ENCODE measurements at regions not wholly inside any gene's neighbourhood (a gene's known extent, or its start where the extent isn't known, plus 50 kb on each side); places are given as distances from the start of the nearest gene placed in this dataset.
"Not testable (repeated sequence)": the region's sequence is repeated elsewhere in the genome, so short reads cannot be mapped to it uniquely, and the experiment has no call there.

- ATAC-seq (ENCODE audit: poor library complexity), result peak; percentile 58
- intact Hi-C loops (cut with DNase I); DNase-seq: not testable (repeated sequence)
These were observed 172.1 kb downstream of the FAM72C start for GRCh38 chr1:143799568-143800187.

DNA sequence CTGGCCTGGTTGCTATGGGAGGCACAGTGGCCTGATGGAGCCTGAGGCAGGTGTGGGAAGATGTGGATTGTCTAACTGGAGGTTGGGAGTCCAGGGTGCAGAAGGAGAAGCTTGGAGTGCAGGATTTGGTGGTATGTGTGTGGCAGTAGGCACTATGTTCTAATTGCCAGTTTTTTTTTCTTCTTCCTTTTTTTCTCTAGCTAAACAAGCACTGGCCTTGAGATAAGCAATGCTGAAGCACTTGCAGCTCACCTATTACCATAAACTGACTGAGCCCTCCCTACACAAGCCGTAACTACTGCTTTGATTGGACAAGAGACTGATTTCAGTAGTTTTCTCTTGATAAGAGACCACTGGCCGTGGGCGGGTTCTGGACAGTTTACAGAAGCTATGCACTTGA, 175.4 kb downstream of the FAM72C start:
- DNase-seq; intact Hi-C loops (cut with DNase I); ATAC-seq (ENCODE audit: poor library complexity): not testable (repeated sequence)

DNA sequence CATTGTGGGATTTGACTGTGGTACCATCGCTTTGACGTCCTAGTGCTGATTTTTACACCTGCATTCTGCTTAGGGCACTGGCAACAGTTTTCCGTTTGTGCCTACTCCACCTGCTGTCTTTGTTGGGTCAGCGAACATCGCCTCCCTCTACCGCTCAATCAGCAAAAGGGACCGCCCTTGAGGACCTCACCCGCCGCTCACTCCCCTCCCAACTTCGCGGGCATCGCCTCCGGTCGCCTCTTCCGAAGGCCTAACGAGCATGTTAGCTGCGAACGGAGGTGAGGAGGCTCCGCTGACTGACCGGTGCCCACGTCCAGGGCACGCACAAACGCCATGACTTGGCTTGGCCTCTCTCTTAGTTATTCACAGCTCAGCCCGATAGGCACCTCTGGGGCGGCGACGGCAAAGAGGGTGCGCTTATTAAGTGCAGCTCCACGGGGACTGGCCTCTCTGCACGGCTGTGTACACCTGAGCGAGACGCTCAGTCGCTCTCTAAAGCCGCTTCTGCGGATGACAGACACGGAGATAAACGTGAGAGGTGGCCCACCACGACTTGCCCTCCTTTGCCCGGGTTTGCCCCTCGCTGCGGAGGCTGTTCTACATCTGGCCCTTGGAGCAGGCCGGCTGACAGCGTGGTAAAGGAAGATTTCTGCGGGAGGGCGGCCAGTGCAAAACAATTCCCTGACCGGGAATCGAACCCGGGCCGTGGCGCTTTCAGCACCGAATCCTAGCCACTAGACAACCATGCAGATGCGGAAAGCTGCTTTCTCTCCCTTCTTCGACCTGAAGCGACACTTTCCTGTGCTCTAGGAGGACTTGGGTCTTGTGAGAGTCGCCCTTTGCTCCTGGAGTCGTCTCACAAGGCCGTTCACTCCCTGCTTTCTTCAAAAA, 179.5 kb downstream of the FAM72C start:
- ATAC-seq (ENCODE audit: poor library complexity); intact Hi-C loops (cut with DNase I); DNase-seq: not testable (repeated sequence)

DNA sequence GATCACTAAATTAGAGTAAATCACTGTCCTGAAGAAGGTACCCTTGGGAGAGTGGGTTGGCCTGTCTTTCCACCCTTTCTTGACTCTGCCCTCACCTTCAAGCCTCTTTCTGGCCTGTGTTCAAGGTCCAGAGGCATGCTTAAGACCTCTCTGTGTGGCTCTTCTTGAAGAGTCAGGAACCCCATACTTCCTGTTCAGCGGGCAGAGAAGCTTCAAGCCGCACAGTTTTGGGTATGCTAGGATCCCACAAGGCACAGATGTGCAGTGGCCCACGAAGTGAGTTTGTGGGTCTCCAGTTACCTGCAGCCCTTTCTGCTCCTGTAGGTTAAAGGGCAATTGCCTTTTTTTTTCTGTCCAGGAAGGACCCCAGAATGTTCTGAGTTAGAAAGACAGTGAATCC, 185.4 kb downstream of the FAM72C start:
- DNase-seq, result not testable (repeated sequence)

GRCh38 chr1:143785883-143786282, 185.9 kb downstream of the FAM72C start:
- intact Hi-C loops (cut with DNase I); ATAC-seq (ENCODE audit: poor library complexity); DNase-seq: not testable (repeated sequence)

More for the DNA sequence above, 185.4 kb downstream of the FAM72C start:
- ATAC-seq (ENCODE audit: poor library complexity); intact Hi-C loops (cut with DNase I): not testable (repeated sequence)

DNA sequence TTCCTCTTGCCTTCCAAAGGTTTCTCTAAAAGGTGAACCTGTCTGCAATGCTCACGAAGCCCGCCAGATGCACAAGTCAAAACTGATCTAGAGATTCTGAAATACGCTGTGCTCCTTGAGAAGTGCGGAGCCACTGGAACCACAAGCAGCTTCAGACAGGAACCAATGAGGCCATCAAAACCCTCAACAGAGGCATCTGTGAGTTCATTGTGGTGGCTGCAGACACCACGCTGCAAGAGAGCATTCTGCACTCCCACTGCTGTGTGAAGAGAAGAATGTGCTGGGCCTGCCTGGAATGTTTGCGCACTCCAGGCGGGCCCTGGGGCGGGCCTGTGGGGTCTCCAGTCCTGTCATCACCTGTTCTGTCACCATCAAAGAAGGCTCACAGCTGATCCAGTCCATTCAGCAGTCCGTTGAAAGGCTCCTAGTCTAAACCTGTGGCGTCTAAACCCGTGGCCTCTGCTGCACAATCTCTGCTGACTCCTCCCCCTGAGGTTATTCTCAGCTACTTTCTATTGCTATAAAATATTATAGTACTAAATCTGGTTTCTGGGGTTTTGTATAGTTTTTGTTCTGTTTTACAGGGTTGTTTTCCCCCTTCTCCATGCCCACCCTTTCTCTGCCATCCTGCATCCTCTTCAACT, 187.4 kb downstream of the FAM72C start:
- ATAC-seq (ENCODE audit: poor library complexity); DNase-seq; intact Hi-C loops (cut with DNase I): not testable (repeated sequence)

GRCh38 chr1:143778178-143778577, 193.6 kb downstream of the FAM72C start:
- intact Hi-C loops (cut with DNase I); ATAC-seq (ENCODE audit: poor library complexity); DNase-seq: not testable (repeated sequence)

GRCh38 chr1:143764831-143765230, 207.0 kb downstream of the FAM72C start:
- DNase-seq; ATAC-seq (ENCODE audit: poor library complexity); intact Hi-C loops (cut with DNase I): not testable (repeated sequence)

- intact Hi-C loops (cut with DNase I); ATAC-seq (ENCODE audit: poor library complexity); DNase-seq: not testable (repeated sequence)
These were observed 211.4 kb downstream of the FAM72C start for GRCh38 chr1:143760366-143760765.

DNA sequence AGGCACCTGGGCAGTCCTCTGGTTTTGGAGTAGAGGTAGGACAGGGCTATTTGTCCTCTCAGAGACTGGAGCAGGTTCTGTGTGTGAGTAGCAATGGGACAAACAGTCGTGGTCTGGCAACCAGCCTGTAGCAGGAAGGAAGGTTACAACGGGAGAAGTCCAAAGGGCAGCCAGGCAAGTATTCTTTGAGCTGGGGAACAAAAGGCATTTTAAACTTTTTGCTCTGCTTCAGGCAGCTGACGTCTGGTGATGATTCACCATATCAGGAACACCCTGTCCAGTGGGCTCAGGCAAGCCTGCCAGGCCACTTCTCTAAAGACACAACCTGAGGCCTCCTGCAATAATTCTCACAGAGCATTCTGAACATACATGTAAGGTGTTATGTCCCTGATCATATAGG, 215.8 kb downstream of the FAM72C start:
- peak; percentile 31 for ATAC-seq (ENCODE audit: poor library complexity)
- intact Hi-C loops (cut with DNase I), result not testable (repeated sequence)

DNA sequence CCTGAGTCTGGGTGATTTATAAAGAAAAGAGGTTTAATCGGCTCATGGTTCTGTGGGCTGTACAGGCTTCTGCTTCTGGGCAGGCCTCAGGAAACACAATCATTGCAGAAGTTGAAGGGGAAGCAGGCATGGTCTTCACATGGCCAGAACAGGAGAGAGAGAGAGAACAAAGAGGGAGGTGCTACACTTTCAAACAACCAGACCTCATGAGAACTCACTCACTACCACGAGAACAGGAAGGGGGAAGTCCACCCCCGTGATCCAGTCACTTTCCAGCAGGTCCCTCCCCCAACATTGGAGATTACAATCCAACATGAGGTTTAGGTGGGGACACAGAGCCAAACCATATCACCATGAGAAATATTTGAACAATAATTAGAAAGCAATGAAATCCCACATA, 222.9 kb downstream of the FAM72C start:
- intact Hi-C loops (cut with DNase I), result no loop called here
- ATAC-seq (ENCODE audit: poor library complexity) (no peak), DNase-seq (no peak)

More for the DNA sequence above, 215.8 kb downstream of the FAM72C start:
- DNase-seq, result not testable (repeated sequence)

DNA sequence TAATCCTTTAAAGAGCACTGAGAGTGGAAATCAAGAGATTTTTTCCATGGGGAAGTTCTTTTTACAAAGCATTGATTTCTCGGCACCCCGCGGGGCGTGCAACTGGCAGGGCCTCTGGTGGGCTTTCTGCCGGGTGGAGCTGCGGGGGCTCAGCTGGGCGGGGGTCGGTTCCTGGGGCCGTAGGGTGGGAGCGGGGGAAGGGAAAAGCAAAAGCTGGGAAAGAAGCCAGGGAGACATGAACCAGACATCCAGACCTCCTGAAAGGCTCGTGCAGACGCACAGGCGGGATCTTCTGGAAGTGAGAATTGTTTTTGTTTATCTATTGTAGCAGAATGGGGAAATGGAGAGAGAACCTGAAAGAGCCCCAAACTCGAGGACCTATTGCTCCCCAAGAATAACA, 235.2 kb downstream of the FAM72C start:
- ATAC-seq (ENCODE audit: poor library complexity), result no peak
- DNase-seq, result no peak
- intact Hi-C loops (cut with DNase I), result no loop called here

- intact Hi-C loops (cut with DNase I), result no loop called here
- ATAC-seq (ENCODE audit: poor library complexity) (no peak), DNase-seq (no peak)
These were observed 235.9 kb downstream of the FAM72C start for GRCh38 chr1:143735764-143736461.

GRCh38 chr1:143734261-143734660, 237.5 kb downstream of the FAM72C start:
- DNase-seq; intact Hi-C loops (cut with DNase I); ATAC-seq (ENCODE audit: poor library complexity): not testable (repeated sequence)

GRCh38 chr1:143730890-143731289, 240.9 kb downstream of the FAM72C start:
- intact Hi-C loops (cut with DNase I); ATAC-seq (ENCODE audit: poor library complexity); DNase-seq: not testable (repeated sequence)

GRCh38 chr1:143729449-143730111, 242.2 kb downstream of the FAM72C start:
- ATAC-seq (ENCODE audit: poor library complexity), result peak; percentile 91
- DNase-seq; intact Hi-C loops (cut with DNase I): not testable (repeated sequence)

- intact Hi-C loops (cut with DNase I); DNase-seq: not testable (repeated sequence)
- ATAC-seq (ENCODE audit: poor library complexity), result peak; percentile 83
These were observed 242.9 kb downstream of the FAM72C start for GRCh38 chr1:143728802-143729448.

All from Right ventricle myocardium superior (tissue), 1 donor.